K562 (cell line): ENCODE measurements at regions not wholly inside any gene's neighbourhood (a gene's known extent, or its start where the extent isn't known, plus 50 kb on each side); places are given as distances from the start of the nearest gene placed in this dataset.

Experiments used
- ATAC-seq: fragments of 200-7000 bp; cut with Tn5 transposase; 3 replicates; pipeline ENCODE4 v1.9.1; 2020; ENCODE audit warnings: moderate library complexity
- BruUV-seq: library from RNA; stranded (reverse); fragments of 400-500 nt; replicated peaks from 2 replicates; lab custom pipeline; 2021; lab: Mats Ljungman, UMichigan
- CTCF ChIA-PET: fragments of 300-600 bp; formaldehyde crosslinking; extraction: SDS; loops from one replicate; lab custom pipeline; 2021; ENCODE audit warnings: low intra/inter-chr PET ratio; lab: Yijun Ruan, JAX
- POLR2A ChIA-PET: fragments of 300-600, 350-650 bp; sonication (Branson Sonifier 250); formaldehyde crosslinking; extraction: SDS; loops from one replicate; lab custom pipeline; 2021; ENCODE audit warnings: antibody characterized with exemption, inconsistent platforms; lab: Yijun Ruan, JAX
- DNase-seq, 4 experiments: peaks; one replicate each; pipeline versions ENCODE4 v3.0.0 to v3.0.0-alpha.2; 2011 to 2018; ENCODE audit warnings: low spot score in 3 of 4, mixed read lengths in 3 of 4; ENCODE audit errors: extremely low read depth in 1 of 4
- FAIRE-seq: peaks from 2 replicates; lab custom pipeline; 2011; peaks lifted over from hg19 to GRCh38; lab: Jason Lieb, UNC
- H2AFZ ChIP-seq: 2 replicates; pipeline ENCODE4 v1.6.0; 2011; ENCODE audit warnings: low read depth, low read length, control low read depth, inconsistent platforms
- H3K27ac ChIP-seq: fragments of 200-600 bp; 3 replicates; pipeline ENCODE4 v1.8.0; 2011; ENCODE audit warnings: low read depth, mild to moderate bottlenecking, control low read depth, inconsistent platforms, low read length, moderate library complexity, mixed read lengths; ENCODE audit errors: extremely low read depth
- H3K27me3 ChIP-seq, 2 experiments: fragments of 300-600 bp in 1 of 2; 2 replicates in 1 of 2; 3 replicates in 1 of 2; pipeline versions ENCODE4 v1.6.0 to v1.8.0; 2011; ENCODE audit warnings: inconsistent platforms in 2 of 2, low read length in 2 of 2, mild to moderate bottlenecking in 1 of 2, mixed read lengths in 1 of 2, moderate library complexity in 1 of 2; ENCODE audit not compliant: control insufficient read depth in 2 of 2, insufficient read depth in 2 of 2
- H3K36me3 ChIP-seq: fragments of 300-600 bp; 3 replicates; pipeline ENCODE4 v1.8.0; 2011; ENCODE audit warnings: mild to moderate bottlenecking, low read length, inconsistent platforms; ENCODE audit not compliant: control insufficient read depth, insufficient read depth
- H3K4me1 ChIP-seq, 2 experiments: fragments of 200-600 bp in 1 of 2; replicated peaks in 1 of 2; 2 replicates in 1 of 2; 3 replicates in 1 of 2; pipeline versions ENCODE4 v1.5.1 to v1.8.0; 2011; ENCODE audit warnings: inconsistent platforms in 2 of 2, low read length in 2 of 2, mild to moderate bottlenecking in 1 of 2, mixed read lengths in 1 of 2, moderate library complexity in 1 of 2; ENCODE audit not compliant: control insufficient read depth in 2 of 2, insufficient read depth in 2 of 2
- H3K4me2 ChIP-seq: 2 replicates; pipeline ENCODE4 v1.6.1; 2011; ENCODE audit warnings: low read length, control low read depth, inconsistent platforms, mixed read lengths; ENCODE audit not compliant: insufficient read depth
- H3K4me3 ChIP-seq: fragments of 200-600 bp; sonication (generic), shearing (Covaris generic); 2 replicates; pipeline ENCODE4 v1.5.1; 2016; ENCODE audit warnings: control low read depth, inconsistent platforms
- H3K79me2 ChIP-seq: fragments of 200-600 bp; 3 replicates; pipeline ENCODE4 v1.8.0; 2011; ENCODE audit warnings: low read length, inconsistent platforms; ENCODE audit not compliant: control insufficient read depth, insufficient read depth
- H3K9ac ChIP-seq, 2 experiments: 2 replicates each; pipeline versions ENCODE4 v1.6.0 to v1.6.1; 2011; ENCODE audit warnings: low read depth in 2 of 2, low read length in 2 of 2, control low read depth in 1 of 2, inconsistent platforms in 1 of 2, mild to moderate bottlenecking in 1 of 2, mixed read lengths in 1 of 2; ENCODE audit not compliant: insufficient read depth in 1 of 2
- H3K9me1 ChIP-seq: one replicate; pipeline ENCODE4 v1.6.0; 2011; ENCODE audit warnings: inconsistent platforms, mild to moderate bottlenecking, low read length, moderate library complexity; ENCODE audit not compliant: control insufficient read depth, insufficient read depth
- H3K9me3 ChIP-seq: replicated peaks from 2 replicates; pipeline ENCODE4 v1.5.1; 2011; ENCODE audit warnings: low read depth, low read length, inconsistent platforms; ENCODE audit not compliant: control insufficient read depth, insufficient read depth
- H4K20me1 ChIP-seq: replicated peaks from 2 replicates; pipeline ENCODE4 v1.6.1; 2011; ENCODE audit warnings: low read length, inconsistent platforms, mixed read lengths; ENCODE audit not compliant: control insufficient read depth, insufficient read depth
- CBFA2T3 ChIP-seq: fragments of 450-650 bp; IDR thresholded peaks from 2 replicates; pipeline ENCODE4 v1.6.1; 2017
- CGGBP1 ChIP-seq: fragments of 250-450 bp; sonication (Bioruptor Pico); IDR thresholded peaks from 2 replicates; pipeline ENCODE4 v1.9.0; 2021; ENCODE audit warnings: mild to moderate bottlenecking
- FOXA1 ChIP-seq: fragments of 450-650 bp; IDR thresholded peaks from 2 replicates; pipeline ENCODE4 v1.6.1; 2016; ENCODE audit warnings: mild to moderate bottlenecking, borderline replicate concordance
- FOXO4 ChIP-seq: fragments of 450-650 bp; formaldehyde crosslinking; IDR thresholded peaks from 2 replicates; pipeline ENCODE4 v1.4.0; 2020; ENCODE audit warnings: mild to moderate bottlenecking, moderate library complexity
- L3MBTL2 ChIP-seq: fragments of 450-650 bp; IDR thresholded peaks from 2 replicates; pipeline ENCODE4 v1.6.1; 2016; ENCODE audit warnings: mild to moderate bottlenecking, moderate library complexity
- MECOM ChIP-seq: fragments of 250-450 bp; sonication (Bioruptor Pico); IDR thresholded peaks from 2 replicates; pipeline ENCODE4 v1.8.0; 2022; ENCODE audit warnings: inconsistent platforms
- MIER1 ChIP-seq: fragments of 450-650 bp; IDR thresholded peaks from 2 replicates; pipeline ENCODE4 v1.6.1; 2016; ENCODE audit warnings: antibody characterized with exemption, mild to moderate bottlenecking, low read depth
- MTF1 ChIP-seq: fragments of 250-450 bp; sonication (Bioruptor Pico); IDR thresholded peaks from 2 replicates; pipeline ENCODE4 v1.9.0; 2021; ENCODE audit warnings: moderate library complexity, mild to moderate bottlenecking, inconsistent platforms, borderline replicate concordance
- NR2C2 ChIP-seq, 2 experiments: fragments of 200-800 bp in 1 of 2; sonication (Bioruptor generic) in 1 of 2; sonication (generic) in 1 of 2; formaldehyde crosslinking in 1 of 2; IDR thresholded peaks; 2 replicates each; pipeline versions ENCODE4 v1.6.1 to v1.8.0; 2016 to 2022; ENCODE audit warnings: mild to moderate bottlenecking in 1 of 2, missing compliant biosample characterization in 1 of 2, missing genetic modification characterization in 1 of 2, missing genetic modification reagents in 1 of 2
- NR2F6 ChIP-seq: fragments of 450-650 bp; formaldehyde crosslinking; IDR thresholded peaks from 2 replicates; pipeline ENCODE4 v1.4.0; 2020; ENCODE audit warnings: mild to moderate bottlenecking
- PHTF2 ChIP-seq: fragments of 250-450 bp; sonication (Bioruptor Pico); IDR thresholded peaks from 2 replicates; pipeline ENCODE4 v1.5.0; 2021; ENCODE audit warnings: mild to moderate bottlenecking
- RB1 ChIP-seq: fragments of 450-650 bp; IDR thresholded peaks from 2 replicates; pipeline ENCODE4 v1.6.1; 2017; ENCODE audit warnings: low read depth, mild to moderate bottlenecking
- SAFB2 ChIP-seq: fragments of 200-400 bp; formaldehyde crosslinking; IDR thresholded peaks from 2 replicates; pipeline ENCODE4 v1.6.1; 2018; ENCODE audit warnings: borderline replicate concordance, low read length, low read depth, moderate library complexity; ENCODE audit not compliant: severe bottlenecking
- SPI1 ChIP-seq: IDR thresholded peaks from 2 replicates; pipeline ENCODE4 v1.6.1; 2011; ENCODE audit warnings: low read depth, low read length, control low read depth, borderline replicate concordance
- ZNF134 ChIP-seq: fragments of 250-450 bp; sonication (Bioruptor Pico); conservative IDR thresholded peaks from 2 replicates; pipeline ENCODE4 v1.4.0; 2020
- ZNF3 ChIP-seq: fragments of 250-450 bp; sonication (Bioruptor Pico); IDR thresholded peaks from 2 replicates; pipeline ENCODE4 v1.5.0; 2021; ENCODE audit warnings: mild to moderate bottlenecking, moderate library complexity
- ZNF57 ChIP-seq: fragments of 450-650 bp; formaldehyde crosslinking; IDR thresholded peaks from 2 replicates; pipeline ENCODE4 v1.4.0; 2020; ENCODE audit warnings: mild to moderate bottlenecking, moderate library complexity
- WGBS: fragments of 100-300 bp; shearing (Covaris generic); methylation state at CpG from one replicate; pipeline ENCODE4 v1.1.6; 2016; ENCODE audit warnings: low coverage, mixed read lengths; ENCODE audit not compliant: insufficient coverage; ENCODE audit errors: missing lambda C conversion rate; 5-methylcytosine and 5-hydroxymethylcytosine counted together
- in situ Hi-C: fragments of 300-500 bp; cut with MboI; formaldehyde crosslinking; loops from 4 replicates; pipeline ENCODE4 v1.15.0; 2018; ENCODE audit warnings: inconsistent platforms, mixed read lengths
- intact Hi-C: fragments of 100-400 bp; cut with micrococcal nuclease; formaldehyde crosslinking; loops from 2 replicates; pipeline ENCODE4 v1.14.2; 2022

DNA sequence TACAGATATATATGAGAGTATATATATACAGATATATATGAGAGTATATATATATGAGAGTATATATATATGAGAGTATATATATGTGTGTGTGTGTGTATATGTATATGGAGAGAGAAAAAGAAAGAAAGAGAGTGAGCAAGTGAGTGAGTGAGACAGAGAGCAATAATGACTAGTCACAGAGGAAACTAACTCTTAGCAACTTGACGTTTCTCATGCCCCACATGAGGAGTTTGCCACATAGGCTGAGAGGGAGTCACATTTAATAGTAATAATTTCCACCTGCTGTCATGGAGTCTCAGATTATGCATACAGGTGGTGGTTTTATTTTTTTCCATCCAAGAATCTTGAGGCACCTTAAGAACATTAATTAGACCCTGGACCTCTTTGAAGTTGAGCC, 199.9 kb downstream of the GATA3 start:
- WGBS, result 8% methylated on average over 1 of the region's 1 CpG
- Histone ChIP-seq H2AFZ (no peak overlapping the region), H3K27me3 (peaks cover 0 to 1% of the 10 kb centered on the region in 2 experiments; a peak in 1 of 5 replicates), H3K27ac (no peak overlapping the region), H3K9ac (no peak overlapping the region), H3K36me3 (no peaks in the 10 kb centered on the region), H3K4me2 (no peak overlapping the region), H4K20me1 (no peaks in the 10 kb centered on the region), H3K4me1 (no peaks in the 10 kb centered on the region), H3K9me1 (no peaks in the 10 kb centered on the region), H3K9me3 (no peaks in the 10 kb centered on the region), H3K4me3 (no peak overlapping the region), H3K79me2 (no peaks in the 10 kb centered on the region)
- DNase-seq (no peak), ATAC-seq (no peak), FAIRE-seq (no peak)
- no TSS peak for BruUV-seq
- in situ Hi-C loops (no loop called here), intact Hi-C loops (no loop called here)
- TF ChIP-seq ZNF134 (CRISPR knock-in tag), result no peak
- no peak for TF ChIP-seq SAFB2
- no peak for TF ChIP-seq CGGBP1
- TF ChIP-seq PHTF2 (CRISPR knock-in tag), result no peak
- no peak for TF ChIP-seq NR2F6 (CRISPR knock-in tag)
- TF ChIP-seq FOXA1, result no peak
- TF ChIP-seq RB1, result no peak
- TF ChIP-seq MIER1, result no peak
- TF ChIP-seq MECOM (CRISPR knock-in tag), result no peak
- no peak for TF ChIP-seq MTF1
- TF ChIP-seq CBFA2T3, result no peak
- TF ChIP-seq ZNF57 (CRISPR knock-in tag), result no peak
- TF ChIP-seq FOXO4 (CRISPR knock-in tag), result no peak
- TF ChIP-seq NR2C2 (CRISPR knock-in tag; IDR thresholded peaks at IDR 0.05), result no peak
- no peak for TF ChIP-seq NR2C2 (tag; IDR thresholded peaks at IDR 0.05)
- TF ChIP-seq SPI1, result no peak
- TF ChIP-seq ZNF3 (CRISPR knock-in tag), result no peak
- TF ChIP-seq L3MBTL2, result no peak
- ChIA-PET CTCF (no interaction called here), POLR2A (no interaction called here)
